ENCODE measurements at regions not wholly inside any gene's neighbourhood (a gene's known extent, or its start where the extent isn't known, plus 50 kb on each side); places are given as distances from the start of the nearest gene placed in this dataset.

DNA sequence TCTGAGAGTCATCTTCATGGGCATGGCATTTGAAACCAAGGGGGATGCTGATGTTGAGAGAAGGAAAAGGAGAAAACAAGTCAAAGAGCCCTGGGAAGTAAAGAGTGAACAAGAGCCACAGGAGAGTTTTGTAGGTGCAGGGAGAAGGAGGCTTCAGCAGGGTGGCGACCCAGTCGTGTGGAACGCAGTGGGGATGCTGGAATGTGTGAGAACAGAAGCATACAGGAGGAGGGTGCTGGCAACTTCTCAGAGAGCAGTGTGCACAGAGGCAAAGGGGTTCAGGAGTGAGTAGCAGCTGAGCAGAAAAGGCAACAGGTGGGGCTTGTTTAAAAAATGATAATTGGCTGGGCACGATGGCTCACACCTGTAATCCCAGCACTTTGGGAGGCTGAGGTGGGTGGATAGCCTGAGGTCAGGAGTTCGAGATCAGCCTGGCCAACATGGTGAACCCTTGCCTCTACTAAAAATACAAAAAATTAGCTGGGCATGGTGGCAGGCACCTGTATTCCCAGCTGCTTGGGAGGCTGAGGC is 75.8 kb upstream of the PLET1 start:
- intact Hi-C loops (cut with DNase I): no loop called here
- TF ChIP-seq, protein P1, sequence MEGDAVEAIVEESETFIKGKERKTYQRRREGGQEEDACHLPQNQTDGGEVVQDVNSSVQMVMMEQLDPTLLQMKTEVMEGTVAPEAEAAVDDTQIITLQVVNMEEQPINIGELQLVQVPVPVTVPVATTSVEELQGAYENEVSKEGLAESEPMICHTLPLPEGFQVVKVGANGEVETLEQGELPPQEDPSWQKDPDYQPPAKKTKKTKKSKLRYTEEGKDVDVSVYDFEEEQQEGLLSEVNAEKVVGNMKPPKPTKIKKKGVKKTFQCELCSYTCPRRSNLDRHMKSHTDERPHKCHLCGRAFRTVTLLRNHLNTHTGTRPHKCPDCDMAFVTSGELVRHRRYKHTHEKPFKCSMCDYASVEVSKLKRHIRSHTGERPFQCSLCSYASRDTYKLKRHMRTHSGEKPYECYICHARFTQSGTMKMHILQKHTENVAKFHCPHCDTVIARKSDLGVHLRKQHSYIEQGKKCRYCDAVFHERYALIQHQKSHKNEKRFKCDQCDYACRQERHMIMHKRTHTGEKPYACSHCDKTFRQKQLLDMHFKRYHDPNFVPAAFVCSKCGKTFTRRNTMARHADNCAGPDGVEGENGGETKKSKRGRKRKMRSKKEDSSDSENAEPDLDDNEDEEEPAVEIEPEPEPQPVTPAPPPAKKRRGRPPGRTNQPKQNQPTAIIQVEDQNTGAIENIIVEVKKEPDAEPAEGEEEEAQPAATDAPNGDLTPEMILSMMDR (IDR thresholded peaks at IDR 0.05): no peak
- Histone ChIP-seq H3K36me3 (no peaks in the 10 kb centered on the region), H3K4me3 (no peak overlapping the region), H3K4me1 (no peaks in the 10 kb centered on the region), H3K9me3 (no peaks in the 10 kb centered on the region), H3K27ac (no peak overlapping the region), H3K27me3 (no peaks in the 10 kb centered on the region)
- ATAC-seq (no peak), DNase-seq (no peak)

DNA sequence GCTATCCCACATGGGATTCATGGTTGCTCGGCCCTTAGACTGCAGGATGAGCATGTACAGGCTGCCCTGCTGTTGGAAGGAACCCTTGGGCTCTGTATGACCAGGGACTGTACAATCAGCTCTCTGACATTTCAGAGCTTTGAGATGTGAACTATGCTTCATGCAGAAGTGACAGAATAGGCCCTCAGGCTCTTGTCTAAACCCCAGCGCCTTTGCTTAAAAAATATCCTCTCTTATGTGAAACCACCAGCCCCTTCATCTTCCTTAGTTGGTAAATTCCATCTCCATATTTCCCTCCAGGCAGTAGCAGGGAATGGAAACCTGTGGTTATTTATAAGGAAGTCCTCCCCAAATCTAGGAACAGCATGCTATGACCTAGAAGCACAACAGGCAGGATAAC is 78.9 kb upstream of the PLET1 start:
- ATAC-seq: no peak
- TF ChIP-seq, protein P1 (IDR thresholded peaks at IDR 0.05): no peak
- no peak for DNase-seq
- H3K27me3 ChIP-seq: no peaks in the 10 kb centered on the region
- intact Hi-C loops (cut with DNase I): no loop called here
- no peak overlapping the region for H3K4me3 ChIP-seq
- H3K4me1 ChIP-seq: no peaks in the 10 kb centered on the region
- no peaks in the 10 kb centered on the region for H3K36me3 ChIP-seq
- no peak overlapping the region for H3K27ac ChIP-seq
- H3K9me3 ChIP-seq: no peaks in the 10 kb centered on the region

DNA sequence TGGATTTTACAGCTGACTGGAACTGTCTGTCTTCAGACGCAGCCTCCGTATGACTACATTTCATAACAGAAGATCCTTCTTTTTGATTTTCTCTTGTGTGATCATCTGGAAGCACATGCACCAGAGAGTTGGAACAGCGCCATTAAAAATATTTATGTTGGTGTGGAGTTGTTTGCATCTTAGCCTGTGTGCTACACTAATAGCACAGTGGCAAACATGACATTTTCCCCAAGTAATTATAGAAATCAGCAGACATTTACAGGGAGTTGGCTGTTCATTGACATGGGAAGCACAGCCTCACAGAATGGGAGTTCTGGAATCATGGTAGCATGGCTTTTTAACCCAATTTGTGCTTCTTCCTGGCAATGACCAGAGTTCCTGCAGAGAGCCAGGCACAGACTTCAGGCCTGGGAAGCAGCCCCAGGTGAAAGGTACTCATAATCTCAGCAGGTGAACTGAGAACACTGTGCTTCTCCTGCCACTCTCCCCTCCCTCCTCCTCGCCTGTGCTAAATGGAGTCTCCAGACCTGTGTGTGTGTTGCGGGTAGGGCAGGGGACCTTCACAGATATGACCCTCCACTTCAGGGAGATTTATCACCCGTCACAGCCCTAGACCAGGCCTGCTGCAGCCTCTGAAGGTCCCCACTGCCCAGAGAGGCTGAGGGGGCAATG is 82.8 kb upstream of the PLET1 start:
- DNase-seq (peak in 2 of 4 donors; percentile 23 to 30), ATAC-seq (no peak)
- H3K4me3 ChIP-seq: no peak overlapping the region

DNA sequence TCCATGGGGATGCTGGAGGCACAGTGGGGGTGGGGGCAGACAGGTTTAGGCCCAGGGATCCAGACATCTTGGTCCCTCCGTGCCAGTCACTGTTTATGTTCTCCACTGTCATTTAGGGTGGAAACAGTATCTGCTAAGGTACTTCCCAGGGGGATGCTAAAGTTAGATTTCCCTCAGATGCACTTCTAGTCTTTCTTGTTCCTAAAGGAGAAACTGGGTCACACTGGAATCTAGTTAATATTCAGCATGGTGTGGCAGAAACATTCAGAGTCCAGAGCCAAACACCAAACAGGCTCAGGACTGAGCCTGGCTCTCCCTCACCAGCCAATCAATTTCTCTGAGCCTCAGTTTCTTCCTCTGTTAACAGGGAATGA is 83.4 kb upstream of the PLET1 start:
- H3K36me3 ChIP-seq: no peaks in the 10 kb centered on the region

More for the DNA sequence above, 82.8 kb upstream of the PLET1 start:
- H3K27me3 ChIP-seq: no peaks in the 10 kb centered on the region
- H3K4me1 ChIP-seq: no peaks in the 10 kb centered on the region
- intact Hi-C loops (cut with DNase I): no loop called here
- H3K9me3 ChIP-seq: no peaks in the 10 kb centered on the region
- H3K27ac ChIP-seq: no peak overlapping the region
- TF ChIP-seq, protein P1 (IDR thresholded peaks at IDR 0.05): no peak
- H3K36me3 ChIP-seq: no peaks in the 10 kb centered on the region

DNA sequence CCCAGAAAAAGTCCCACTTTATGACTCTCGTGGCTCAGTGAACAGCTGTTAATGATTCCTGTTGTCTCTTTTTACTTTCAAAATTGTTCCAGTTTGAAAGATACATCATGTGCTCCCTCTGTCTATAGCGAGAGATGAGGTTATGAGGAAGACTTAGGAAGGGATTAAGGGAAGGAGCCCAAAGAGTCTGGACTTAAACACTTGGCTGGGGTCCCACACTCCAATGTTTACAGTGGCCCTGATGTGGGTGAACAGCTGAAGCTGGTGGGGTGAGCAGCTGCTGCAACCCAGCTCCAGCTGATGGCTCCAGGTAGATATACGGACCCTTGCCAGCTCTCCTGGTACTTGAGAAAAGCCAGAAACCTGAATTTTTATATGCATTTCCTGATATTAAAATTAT is 84.5 kb upstream of the PLET1 start:
- DNase-seq (no peak), ATAC-seq (no peak)
- no peak overlapping the region for H3K4me3 ChIP-seq
- H3K27me3 ChIP-seq: no peaks in the 10 kb centered on the region
- no peaks in the 10 kb centered on the region for H3K9me3 ChIP-seq
- no peak overlapping the region for H3K27ac ChIP-seq
- no peaks in the 10 kb centered on the region for H3K36me3 ChIP-seq
- intact Hi-C loops (cut with DNase I): no loop called here
- H3K4me1 ChIP-seq: no peaks in the 10 kb centered on the region
- TF ChIP-seq, protein P1 (IDR thresholded peaks at IDR 0.05): no peak

More for the DNA sequence above, 83.4 kb upstream of the PLET1 start:
- Histone ChIP-seq H3K27me3 (no peaks in the 10 kb centered on the region), H3K9me3 (no peaks in the 10 kb centered on the region), H3K27ac (no peak overlapping the region), H3K4me3 (no peak overlapping the region), H3K4me1 (no peaks in the 10 kb centered on the region)
- ATAC-seq (no peak), DNase-seq (no peak)
- TF ChIP-seq, protein P1 (IDR thresholded peaks at IDR 0.05): no peak
- intact Hi-C loops (cut with DNase I): no loop called here
